H1 (cell line): ENCODE measurements at regions not wholly inside any gene's neighbourhood (a gene's known extent, or its start where the extent isn't known, plus 50 kb on each side); places are given as distances from the start of the nearest gene placed in this dataset.

Experiments used
- CTCF ChIA-PET: fragments of 300-600 bp; sonication (Branson Sonifier 250); formaldehyde crosslinking; loops from one replicate; lab custom pipeline; 2021; ENCODE audit not compliant: partially characterized antibody; lab: Charles Lee
- POLR2A ChIA-PET: fragments of 300-600 bp; sonication (Branson Sonifier 250); formaldehyde crosslinking; loops from one replicate; lab custom pipeline; 2021; ENCODE audit warnings: inconsistent platforms; ENCODE audit not compliant: partially characterized antibody; lab: Charles Lee
- DNase-seq, 2 experiments: peaks; one replicate each; pipeline versions ENCODE4 v3.0.0 to v3.0.0-alpha.2; 2010 to 2022; ENCODE audit warnings: low spot score in 2 of 2, low read depth in 1 of 2, mixed read lengths in 1 of 2
- FAIRE-seq: peaks from 2 replicates; lab custom pipeline; 2011; peaks lifted over from hg19 to GRCh38; lab: Jason Lieb, UNC
- H2AFZ ChIP-seq: 2 replicates; pipeline ENCODE4 v1.8.1; 2012; ENCODE audit warnings: low read length, inconsistent platforms
- H2AK5ac ChIP-seq: 2 replicates; pipeline ENCODE4 v1.6.1; 2013; ENCODE audit warnings: low read depth, low read length
- H2BK120ac ChIP-seq: replicated peaks from 2 replicates; pipeline ENCODE3; 2013; ENCODE audit warnings: low read depth, low read length, inconsistent platforms
- H2BK12ac ChIP-seq: 2 replicates; pipeline ENCODE4 v1.6.1; 2013; ENCODE audit warnings: low read depth, low read length
- H2BK15ac ChIP-seq: 2 replicates; pipeline ENCODE4 v1.6.1; 2013; ENCODE audit warnings: low read length
- H2BK20ac ChIP-seq: 2 replicates; pipeline ENCODE4 v1.6.1; 2013; ENCODE audit warnings: low read length
- H2BK5ac ChIP-seq: 2 replicates; pipeline ENCODE4 v1.6.1; 2013; ENCODE audit warnings: low read depth, low read length
- H3K14ac ChIP-seq: 2 replicates; pipeline ENCODE4 v1.6.1; 2013; ENCODE audit warnings: inconsistent platforms; ENCODE audit not compliant: insufficient read length
- H3K18ac ChIP-seq: 2 replicates; pipeline ENCODE4 v1.6.1; 2013; ENCODE audit warnings: low read length; ENCODE audit errors: extremely low read depth
- H3K23ac ChIP-seq: 2 replicates; pipeline ENCODE4 v1.6.1; 2013; ENCODE audit warnings: inconsistent platforms; ENCODE audit not compliant: insufficient read length
- H3K23me2 ChIP-seq: 2 replicates; pipeline ENCODE4 v1.6.1; 2013; ENCODE audit warnings: low read depth, low read length
- H3K27ac ChIP-seq: 2 replicates; pipeline ENCODE4 v1.6.1; 2011; ENCODE audit warnings: low read depth, low read length, inconsistent platforms
- H3K27me3 ChIP-seq, 4 experiments: replicated peaks in 1 of 4; 1 replicate in 1 of 4; 2 replicates in 3 of 4; pipeline versions ENCODE4 v1.6.1 to v1.8.1; 2011 to 2013; ENCODE audit warnings: low read length in 3 of 4, mild to moderate bottlenecking in 3 of 4, inconsistent platforms in 2 of 4, mixed read lengths in 2 of 4, moderate library complexity in 1 of 4; ENCODE audit not compliant: control insufficient read depth in 3 of 4, insufficient read depth in 3 of 4; ENCODE audit errors: extremely low read depth in 1 of 4
- H3K36me3 ChIP-seq, 4 experiments: 2 replicates each; pipeline versions ENCODE4 v1.6.1 to v1.8.1; 2011 to 2013; ENCODE audit warnings: mild to moderate bottlenecking in 4 of 4, low read length in 3 of 4, moderate library complexity in 2 of 4, control low read depth in 1 of 4, inconsistent platforms in 1 of 4; ENCODE audit not compliant: insufficient read depth in 4 of 4, control insufficient read depth in 2 of 4
- H3K4ac ChIP-seq: replicated peaks from 2 replicates; pipeline ENCODE3; 2013; ENCODE audit warnings: low read length, low read depth, mixed read lengths, inconsistent platforms; ENCODE audit not compliant: insufficient read length
- H3K4me1 ChIP-seq, 4 experiments: replicated peaks in 1 of 4; 1 replicate in 1 of 4; 2 replicates in 3 of 4; pipeline versions ENCODE4 v1.6.1 to v1.8.1; 2011 to 2013; ENCODE audit warnings: low read length in 3 of 4, inconsistent platforms in 2 of 4, mixed read lengths in 1 of 4; ENCODE audit not compliant: insufficient read depth in 4 of 4, control insufficient read depth in 3 of 4
- H3K4me2 ChIP-seq, 2 experiments: 2 replicates each; pipeline versions ENCODE4 v1.6.1 to v1.8.1; 2011 to 2013; ENCODE audit warnings: low read depth in 2 of 2, low read length in 2 of 2, control low read depth in 1 of 2, inconsistent platforms in 1 of 2, mild to moderate bottlenecking in 1 of 2; ENCODE audit not compliant: insufficient read depth in 1 of 2
- H3K4me3 ChIP-seq, 4 experiments: fragments of 200-600, 300-600 bp in 1 of 4; sonication (generic), shearing (Covaris generic), sonication (Bioruptor Twin) in 1 of 4; 2 replicates each; pipeline versions ENCODE4 v1.5.1 to v1.8.1; 2011 to 2016; ENCODE audit warnings: low read length in 4 of 4, low read depth in 3 of 4, control low read depth in 2 of 4, inconsistent platforms in 2 of 4, mild to moderate bottlenecking in 2 of 4, mixed read lengths in 1 of 4, moderate library complexity in 1 of 4; ENCODE audit not compliant: insufficient read depth in 2 of 4; ENCODE audit errors: extremely low read depth in 1 of 4
- H3K56ac ChIP-seq: replicated peaks from 2 replicates; pipeline ENCODE3; 2013; ENCODE audit warnings: low read depth, mild to moderate bottlenecking, mixed read lengths, low read length, inconsistent platforms; ENCODE audit not compliant: insufficient read length
- H3K79me1 ChIP-seq: 2 replicates; pipeline ENCODE4 v1.6.1; 2013; ENCODE audit warnings: low read depth, low read length, control low read depth
- H3K79me2 ChIP-seq, 2 experiments: 2 replicates each; pipeline versions ENCODE4 v1.6.1 to v1.8.1; 2012 to 2013; ENCODE audit warnings: low read length in 2 of 2, mild to moderate bottlenecking in 2 of 2, inconsistent platforms in 1 of 2; ENCODE audit not compliant: insufficient read depth in 2 of 2, control insufficient read depth in 1 of 2
- H3K9ac ChIP-seq, 4 experiments: replicated peaks in 1 of 4; 1 replicate in 1 of 4; 2 replicates in 3 of 4; pipeline versions ENCODE4 v1.6.1 to v1.8.1; 2011 to 2013; ENCODE audit warnings: low read depth in 3 of 4, low read length in 3 of 4, control low read depth in 2 of 4, mild to moderate bottlenecking in 2 of 4, moderate library complexity in 2 of 4, inconsistent platforms in 1 of 4; ENCODE audit errors: extremely low read depth in 1 of 4
- H3K9me3 ChIP-seq, 2 experiments: 2 replicates each; pipeline versions ENCODE4 v1.6.1 to v1.8.1; 2012 to 2013; ENCODE audit warnings: mild to moderate bottlenecking in 2 of 2, moderate library complexity in 2 of 2, control low read depth in 1 of 2, inconsistent platforms in 1 of 2, low read depth in 1 of 2, low read length in 1 of 2, mixed read lengths in 1 of 2; ENCODE audit not compliant: insufficient read depth in 2 of 2
- H4K20me1 ChIP-seq, 2 experiments: replicated peaks in 1 of 2; 2 replicates each; pipeline versions ENCODE3 to v1.8.1; 2011 to 2013; ENCODE audit warnings: inconsistent platforms in 2 of 2, low read length in 2 of 2, mild to moderate bottlenecking in 1 of 2; ENCODE audit not compliant: insufficient read depth in 2 of 2, control insufficient read depth in 1 of 2
- H4K5ac ChIP-seq: 2 replicates; pipeline ENCODE4 v1.6.1; 2013; ENCODE audit warnings: low read length, low read depth, mixed read lengths, inconsistent platforms; ENCODE audit not compliant: insufficient read length
- H4K8ac ChIP-seq: 2 replicates; pipeline ENCODE4 v1.8.0; 2013; ENCODE audit warnings: mild to moderate bottlenecking, moderate library complexity, low read length, inconsistent platforms; ENCODE audit not compliant: insufficient read depth; ENCODE audit errors: extremely low read depth
- H4K91ac ChIP-seq: replicated peaks from 2 replicates; pipeline ENCODE3; 2013; ENCODE audit warnings: low read length, mixed read lengths, inconsistent platforms; ENCODE audit not compliant: insufficient read length
- ATF3 ChIP-seq: IDR thresholded peaks from 2 replicates; pipeline ENCODE4 v1.6.1; 2011; ENCODE audit warnings: low read depth, mild to moderate bottlenecking, low read length; ENCODE audit not compliant: insufficient read depth
- CBX8 ChIP-seq: fragments of 300-800, 300-1000 bp; sonication (generic); IDR thresholded peaks from 2 replicates; pipeline ENCODE4 v1.7.1; 2016; ENCODE audit warnings: low read depth, low read length, borderline replicate concordance
- EZH2 ChIP-seq: fragments of 200-600 bp; sonication (generic); IDR thresholded peaks from 2 replicates; pipeline ENCODE4 v1.7.1; 2012; ENCODE audit warnings: low read depth, mild to moderate bottlenecking, moderate library complexity, low read length, inconsistent platforms; ENCODE audit not compliant: severe bottlenecking
- HDAC2 ChIP-seq, 2 experiments: fragments of 300-600 bp in 1 of 2; sonication (generic) in 1 of 2; IDR thresholded peaks; 2 replicates each; pipeline ENCODE4 v1.6.1; 2011 to 2012; ENCODE audit warnings: low read depth in 2 of 2, low read length in 2 of 2, mild to moderate bottlenecking in 2 of 2, moderate library complexity in 2 of 2, borderline replicate concordance in 1 of 2, inconsistent platforms in 1 of 2
- NANOG ChIP-seq: IDR thresholded peaks from 2 replicates; pipeline ENCODE4 v1.6.1; 2011; ENCODE audit warnings: low read length, low read depth, mild to moderate bottlenecking, inconsistent platforms; ENCODE audit not compliant: insufficient read depth, poor library complexity, severe bottlenecking
- POLR2AphosphoS5 ChIP-seq: IDR thresholded peaks from 2 replicates; pipeline ENCODE4 v1.6.1; 2011; ENCODE audit warnings: low read depth, low read length
- POU5F1 ChIP-seq: IDR thresholded peaks from 2 replicates; pipeline ENCODE4 v1.6.1; 2011; ENCODE audit warnings: low read depth, mild to moderate bottlenecking, low read length, moderate library complexity
- RXRA ChIP-seq: IDR thresholded peaks from 2 replicates; pipeline ENCODE4 v1.6.1; 2011; ENCODE audit warnings: low read depth, mild to moderate bottlenecking, low read length, moderate library complexity; ENCODE audit not compliant: insufficient read depth
- WGBS, 2 experiments: shearing (Covaris generic) in 1 of 2; methylation state at CpG; one replicate each; pipeline versions ENCODE4 v1.1.6 to v1.1.7; 2013 to 2015; ENCODE audit warnings: low lambda C conversion rate in 2 of 2, mixed read lengths in 2 of 2, inconsistent platforms in 1 of 2, low coverage in 1 of 2, missing lambda C conversion rate in 1 of 2; ENCODE audit not compliant: insufficient replicate concordance in 2 of 2, insufficient coverage in 1 of 2, insufficient read length in 1 of 2; ENCODE audit errors: extremely low coverage in 1 of 2, missing lambda C conversion rate in 1 of 2; 5-methylcytosine and 5-hydroxymethylcytosine counted together
- TF ChIP-seq, protein P1 (sequence below): IDR thresholded peaks from 2 replicates; pipeline ENCODE4 v1.6.1; 2012; ENCODE audit warnings: inconsistent platforms

- Histone ChIP-seq H3K23ac (no peak overlapping the region), H3K4me3 (no peak overlapping the region), H3K14ac (no peak overlapping the region), H3K27me3 (no peaks in the 10 kb centered on the region), H4K91ac (no peak overlapping the region), H3K9ac (no peak overlapping the region), H3K79me2 (no peaks in the 10 kb centered on the region), H3K4ac (no peak overlapping the region), H3K27ac (no peak overlapping the region), H4K5ac (no peak overlapping the region)
- ChIA-PET POLR2A (no interaction called here), CTCF (interaction anchor here (1.1 to 1.4 kb wide), 4 partner anchors 12 to 38 kb away, joined by 3 to 5 read pairs (median 3); no protein-coding TSS in a partner anchor)
- 90% methylated on average over 2 of the region's 2 CpGs; no CpG with 5 or more reads in 1 of the 2 experiments for WGBS, 2 experiments
- TF ChIP-seq POU5F1 (no peak), CBX8 (no peak), ATF3 (no peak), EZH2 (no peak), HDAC2 (IDR thresholded peaks at IDR 0.05; ENCODE audit: borderline replicate concordance in 1 of 2, low read depth in 2 of 2, low read length in 2 of 2) (no peak), RXRA (no peak), POLR2AphosphoS5 (no peak), NANOG (no peak)
- TF ChIP-seq, protein P1, sequence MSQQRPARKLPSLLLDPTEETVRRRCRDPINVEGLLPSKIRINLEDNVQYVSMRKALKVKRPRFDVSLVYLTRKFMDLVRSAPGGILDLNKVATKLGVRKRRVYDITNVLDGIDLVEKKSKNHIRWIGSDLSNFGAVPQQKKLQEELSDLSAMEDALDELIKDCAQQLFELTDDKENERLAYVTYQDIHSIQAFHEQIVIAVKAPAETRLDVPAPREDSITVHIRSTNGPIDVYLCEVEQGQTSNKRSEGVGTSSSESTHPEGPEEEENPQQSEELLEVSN, result no peak
- TF ChIP-seq, all 59 proteins: peak for 0
- H4K8ac ChIP-seq, result no peak overlapping the region
- no peak overlapping the region for H3K18ac ChIP-seq
- no peak overlapping the region for H2BK15ac ChIP-seq
- no peak overlapping the region for H2BK5ac ChIP-seq
- H3K4me2 ChIP-seq, result no peak overlapping the region
- DNase-seq, result no peak
- no peak overlapping the region for H3K56ac ChIP-seq
- H3K79me1 ChIP-seq, result no peaks in the 10 kb centered on the region
- H3K9me3 ChIP-seq, result no peaks in the 10 kb centered on the region
- H3K23me2 ChIP-seq, result no peaks in the 10 kb centered on the region
- no peak overlapping the region for H2BK20ac ChIP-seq
- H2BK120ac ChIP-seq, result no peak overlapping the region
- H4K20me1 ChIP-seq, result no peaks in the 10 kb centered on the region
- no peak overlapping the region for H2AFZ ChIP-seq
- peaks cover 0 to 9% (median 1%) of the 10 kb centered on the region in 4 experiments; a peak in 2 of 7 replicates for H3K4me1 ChIP-seq
- no peak overlapping the region for H2BK12ac ChIP-seq
- no peak for FAIRE-seq
- H2AK5ac ChIP-seq, result no peak overlapping the region
- no peaks in the 10 kb centered on the region for H3K36me3 ChIP-seq
These were observed 105.4 kb upstream of the RHOBTB1 start for GRCh38 chr10:61049386-61049785.
